ENCODE measurements at regions not wholly inside any gene's neighbourhood (a gene's known extent, or its start where the extent isn't known, plus 50 kb on each side); places are given as distances from the start of the nearest gene placed in this dataset.

- TF ChIP-seq CTCF (IDR thresholded peaks at IDR 0.05 in 2 of 3, conservative IDR thresholded peaks at IDR 0.05 in 1 of 3; ENCODE audit: control insufficient read depth in 2 of 3, extremely low read depth in 1 of 3, insufficient read depth in 1 of 3, low read depth in 3 of 3, low read length in 3 of 3) (no peak), RFX5 (IDR thresholded peaks at IDR 0.05; ENCODE audit: low read depth, low read length) (no peak), MXI1 (IDR thresholded peaks at IDR 0.05; ENCODE audit: low read depth, low read length) (no peak), EZH2 (IDR thresholded peaks at IDR 0.05; ENCODE audit: borderline replicate concordance, control insufficient read depth, low read depth, low read length) (no peak)
Observed at GRCh38 chr4:8710946-8711345, 118.4 kb downstream of the CPZ start.
